ENCODE measurements at regions not wholly inside any gene's neighbourhood (a gene's known extent, or its start where the extent isn't known, plus 50 kb on each side); places are given as distances from the start of the nearest gene placed in this dataset.
"Not testable (repeated sequence)": the region's sequence is repeated elsewhere in the genome, so short reads cannot be mapped to it uniquely, and the experiment has no call there.

DNA sequence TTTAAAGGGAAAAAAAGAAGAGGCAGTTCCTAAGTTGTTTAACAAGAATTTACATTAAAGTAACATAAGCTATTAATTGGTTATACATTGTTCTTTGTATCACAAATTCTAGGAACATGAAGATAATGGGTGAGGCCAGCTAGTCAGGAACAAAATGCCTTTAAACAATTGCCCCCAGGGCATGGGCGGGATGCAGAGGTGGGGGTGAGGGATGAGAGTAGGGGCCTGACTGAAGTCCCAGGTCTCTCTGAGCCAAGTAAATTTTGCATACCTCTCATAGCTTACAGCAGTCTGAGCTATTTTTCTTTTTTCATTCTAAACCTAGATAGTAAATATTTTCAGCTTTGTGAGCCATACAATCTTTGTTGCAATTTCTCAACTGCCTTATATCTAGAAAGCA lies 77.8 kb upstream of the RNU6-1 start:
- no peak for DNase-seq (ENCODE audit: extremely low read depth in 1 of 11, low read depth in 9 of 11, low spot score in 4 of 11)

DNA sequence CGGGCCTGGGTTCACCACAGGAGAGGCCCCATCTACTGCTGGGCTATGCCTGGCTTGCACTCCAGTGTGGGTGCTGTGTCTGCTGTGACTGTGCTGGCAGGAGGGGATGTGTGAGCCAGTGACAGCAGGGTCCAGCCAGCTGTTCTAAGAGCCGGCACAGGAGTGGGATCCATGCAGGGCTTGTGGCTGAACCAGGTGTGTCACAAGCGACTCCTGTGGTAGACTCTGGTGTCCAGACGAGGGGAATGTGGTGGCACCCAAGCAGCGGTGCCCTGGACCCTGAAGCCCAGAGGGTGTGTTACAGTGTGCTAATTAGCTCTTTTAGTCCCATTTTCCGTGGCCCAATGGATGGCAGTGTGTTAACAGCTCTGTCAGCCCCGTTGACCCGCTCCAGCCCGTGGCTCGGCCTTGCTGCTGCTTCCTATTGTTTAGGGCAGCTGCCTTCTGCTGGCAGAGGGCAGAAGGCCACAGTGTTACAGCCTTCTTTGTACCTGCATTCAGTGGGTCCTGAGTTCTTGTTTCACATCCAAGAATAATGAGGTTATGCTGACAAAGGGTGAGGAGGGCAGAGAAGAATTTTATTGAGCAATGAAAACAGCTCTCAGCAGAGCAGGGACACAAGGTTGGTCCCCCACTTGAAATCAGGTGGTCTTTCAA lies 78.5 kb upstream of the RNU6-1 start:
- no peak for DNase-seq (ENCODE audit: extremely low read depth in 1 of 11, low read depth in 9 of 11, low spot score in 4 of 11)

DNA sequence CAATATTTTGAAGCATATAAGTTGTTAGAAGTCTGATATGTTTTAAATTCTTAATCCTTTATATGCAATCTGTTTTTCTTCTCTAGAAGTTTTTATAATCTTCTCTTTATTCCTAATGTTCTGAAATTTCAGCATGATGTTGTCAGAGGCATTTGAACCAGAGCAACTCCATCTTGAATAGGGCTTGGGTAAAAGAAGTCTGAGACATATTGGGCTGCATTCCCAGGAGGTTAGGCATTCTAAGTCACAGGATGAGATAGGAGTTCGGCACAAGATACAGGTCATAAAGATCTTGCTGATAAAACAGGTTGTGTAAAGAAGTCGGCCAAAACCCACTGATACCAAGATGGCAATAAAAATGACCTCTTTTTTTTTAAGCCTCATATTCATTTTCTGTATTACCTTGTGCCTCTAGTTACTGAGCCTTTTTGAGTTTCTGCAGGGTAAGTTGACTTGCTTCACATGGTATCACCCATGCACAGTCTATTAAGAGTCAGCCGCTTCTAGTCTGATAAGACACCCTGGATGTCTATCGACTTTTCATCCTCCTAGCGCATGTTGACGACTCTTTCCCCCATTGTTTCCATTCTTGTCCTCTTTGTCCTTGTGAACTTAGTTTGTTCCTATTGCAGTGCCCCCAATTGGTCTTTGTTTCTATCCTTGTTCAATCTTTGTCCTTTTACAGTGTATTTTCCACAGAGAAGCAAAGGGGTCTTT lies 80.8 kb upstream of the RNU6-1 start:
- no peak for DNase-seq (ENCODE audit: extremely low read depth in 1 of 11, low read depth in 9 of 11, low spot score in 4 of 11)

DNA sequence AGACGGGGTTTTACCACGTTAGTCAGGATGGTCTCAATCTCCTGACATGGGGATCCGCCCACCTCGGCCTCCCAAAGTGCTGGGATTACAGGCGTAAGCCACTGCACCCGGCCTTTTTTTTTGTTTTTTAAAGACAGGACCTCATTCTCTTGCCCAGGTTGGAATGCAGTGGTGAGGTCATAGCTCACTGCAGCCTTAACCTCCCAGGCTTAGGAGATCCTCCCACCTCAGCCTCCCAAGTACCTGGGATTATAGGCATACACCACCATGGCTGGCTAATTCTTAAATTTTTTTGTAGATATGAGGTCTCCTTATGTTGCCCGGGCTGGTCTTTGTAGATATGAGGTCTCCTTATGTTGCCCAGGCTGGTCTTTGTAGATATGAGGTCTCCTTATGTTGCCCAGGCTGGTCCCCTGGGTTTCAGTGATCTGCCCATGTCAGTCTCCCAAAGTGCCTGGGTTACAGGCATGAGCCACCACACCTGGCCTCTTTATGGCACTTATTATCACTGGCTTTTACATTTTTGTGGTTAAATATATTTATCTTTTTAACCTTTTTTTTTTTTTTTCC lies 82.3 kb upstream of the RNU6-1 start:
- DNase-seq (ENCODE audit: extremely low read depth in 1 of 11, low read depth in 9 of 11, low spot score in 4 of 11) = no peak

DNA sequence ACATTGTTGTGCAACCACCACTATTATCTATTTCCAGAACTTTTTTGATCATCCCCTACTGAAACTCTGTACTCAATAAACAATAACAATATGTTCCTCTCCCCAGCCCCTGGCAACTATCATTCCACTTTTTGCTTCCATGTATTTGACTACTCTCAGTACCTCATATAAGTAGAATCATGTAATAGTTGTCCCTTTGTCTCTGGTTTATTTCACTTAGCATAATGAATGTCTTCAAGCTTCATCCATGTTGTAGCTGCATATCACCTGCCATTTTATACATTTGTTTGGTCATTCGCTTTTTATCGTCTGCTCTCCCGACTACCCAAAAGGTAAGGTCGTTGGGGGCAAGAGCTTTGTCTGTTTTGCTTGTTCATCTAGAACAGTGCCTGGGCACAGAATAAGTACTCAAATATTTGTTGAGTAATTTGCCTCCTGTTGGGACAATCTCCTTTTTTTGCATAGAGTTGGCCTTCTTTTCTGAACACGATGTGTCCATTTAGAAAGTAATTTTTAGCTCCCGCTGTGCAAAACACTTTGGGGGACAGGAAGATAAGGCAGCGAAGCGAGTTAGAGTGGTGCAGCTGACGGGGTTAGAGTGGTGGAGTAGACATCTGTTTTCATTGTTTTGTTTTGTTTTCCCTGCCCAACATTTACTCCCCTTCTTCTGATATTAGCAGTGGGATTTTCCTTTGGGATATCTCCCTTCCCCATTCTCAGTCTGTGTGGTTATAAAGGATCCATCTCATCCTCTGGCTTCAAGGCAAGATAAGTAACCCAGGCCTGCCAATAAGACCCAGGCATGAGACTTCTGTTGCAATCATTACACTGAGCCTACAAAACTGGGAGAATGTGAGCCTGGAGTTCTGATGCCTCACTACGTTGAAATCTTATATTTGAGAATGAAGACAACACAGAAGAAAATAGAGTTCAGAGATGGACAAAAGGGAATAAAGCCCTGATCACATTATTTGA lies 83.4 kb upstream of the RNU6-1 start:
- no peak for DNase-seq (ENCODE audit: extremely low read depth in 1 of 11, low read depth in 9 of 11, low spot score in 4 of 11)

GRCh38 chr15:67924359-67924974 lies 84.6 kb upstream of the RNU6-1 start:
- no peak for DNase-seq (ENCODE audit: extremely low read depth in 1 of 11, low read depth in 9 of 11, low spot score in 4 of 11)

DNA sequence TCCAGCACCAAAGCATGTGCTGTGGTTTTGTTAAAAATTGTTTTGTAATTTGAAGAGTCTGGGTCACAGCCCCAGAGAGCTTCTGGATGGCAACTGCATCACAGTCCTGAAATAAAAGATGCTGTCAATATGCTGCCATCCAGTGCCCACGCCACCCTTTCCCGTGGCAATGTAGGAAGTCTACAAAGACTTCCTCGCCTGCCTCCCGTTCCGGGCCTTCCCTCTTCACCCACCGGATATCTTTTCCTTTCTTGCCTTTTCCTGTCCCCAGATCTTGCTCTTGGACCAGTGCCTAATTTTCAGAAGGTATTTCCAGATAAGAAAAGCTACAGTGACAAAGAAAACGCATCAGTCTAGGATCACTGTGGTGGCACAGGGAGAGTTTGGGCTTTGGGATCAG lies 85.3 kb upstream of the RNU6-1 start:
- no peak for DNase-seq (ENCODE audit: extremely low read depth in 1 of 11, low read depth in 9 of 11, low spot score in 4 of 11)

DNA sequence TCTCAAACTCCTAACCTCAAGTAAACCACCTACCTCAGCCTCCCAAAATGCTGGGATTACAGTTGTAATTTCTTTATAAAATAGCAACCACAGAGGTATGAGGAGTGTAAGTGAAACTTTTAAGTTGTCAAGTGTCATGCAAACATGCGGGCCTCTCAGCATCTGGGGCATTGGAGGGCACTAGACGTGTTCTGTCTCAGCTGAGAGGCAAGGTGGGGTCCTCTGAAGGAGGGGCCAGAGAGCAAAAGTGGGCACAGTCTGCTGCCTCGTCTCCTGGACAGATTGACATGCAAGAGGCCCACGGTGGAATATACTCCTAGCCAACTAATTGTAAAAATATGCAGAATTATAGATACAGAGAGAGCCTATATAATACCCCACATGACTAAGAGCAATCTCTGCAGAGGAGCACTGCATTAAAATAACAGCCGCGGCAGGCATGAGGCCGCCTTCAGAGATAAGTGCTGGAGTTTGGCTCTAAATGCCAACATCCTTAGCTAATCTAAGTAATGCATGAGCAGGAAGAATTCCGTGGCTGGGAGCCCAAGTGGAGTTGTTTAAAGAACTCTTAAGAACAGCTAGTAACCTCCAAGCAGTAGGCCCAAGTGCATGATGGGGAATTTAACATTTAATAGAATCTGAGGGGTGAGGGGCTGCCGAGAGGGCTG lies 87.8 kb upstream of the RNU6-1 start:
- peak in 2 of 11 donors; percentile 31 to 36 for DNase-seq (ENCODE audit: extremely low read depth in 1 of 11, low read depth in 9 of 11, low spot score in 4 of 11)

- no peak for DNase-seq (ENCODE audit: extremely low read depth in 1 of 11, low read depth in 9 of 11, low spot score in 4 of 11)
Measured at GRCh38 chr15:67928666-67929065, 88.8 kb upstream of the RNU6-1 start.

DNA sequence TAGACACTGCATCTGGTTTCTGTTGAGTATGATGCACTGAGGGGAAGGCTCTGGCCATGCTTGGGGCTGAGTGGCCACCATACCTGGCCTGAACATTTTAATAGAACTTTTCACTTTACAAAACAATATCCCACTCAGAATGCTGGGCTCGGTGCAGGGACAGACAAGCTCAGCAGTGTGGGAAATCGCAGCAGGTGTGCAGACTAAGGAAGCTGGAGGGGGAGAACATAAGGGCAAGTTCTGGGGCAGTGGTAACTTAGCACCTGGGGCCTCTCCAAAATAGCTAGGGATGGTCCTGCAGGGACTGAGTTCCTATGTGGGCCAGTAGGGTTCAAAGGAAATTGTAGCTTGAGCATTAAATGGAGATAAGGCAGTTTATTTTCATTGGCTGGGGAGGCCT lies 90.9 kb upstream of the RNU6-1 start:
- DNase-seq (ENCODE audit: extremely low read depth in 1 of 11, low read depth in 9 of 11, low spot score in 4 of 11) = no peak

DNA sequence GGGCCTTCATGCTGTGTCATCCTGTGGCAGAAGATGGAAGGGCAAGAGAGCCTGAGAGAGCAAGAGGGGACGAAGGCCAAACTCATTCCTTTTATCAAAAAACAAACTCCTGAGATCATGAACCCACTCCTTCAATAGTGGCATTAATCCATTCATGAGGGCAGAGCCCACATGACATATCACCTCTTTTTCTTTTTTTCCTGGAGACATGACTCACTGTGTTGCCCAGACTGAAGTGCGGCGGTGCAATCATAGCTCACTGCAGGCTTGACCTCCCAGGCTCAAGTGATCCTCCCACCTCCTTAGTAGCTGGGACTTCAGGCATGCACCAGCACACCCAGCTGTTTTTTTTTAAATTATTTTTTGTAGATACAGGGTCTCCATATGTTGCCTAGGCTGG lies 92.0 kb upstream of the RNU6-1 start:
- DNase-seq (ENCODE audit: extremely low read depth in 1 of 11, low read depth in 9 of 11, low spot score in 4 of 11) = no peak

GRCh38 chr15:67934126-67934525 lies 94.3 kb upstream of the RNU6-1 start:
- DNase-seq (ENCODE audit: extremely low read depth in 1 of 11, low read depth in 9 of 11, low spot score in 4 of 11) = not testable (repeated sequence)

GRCh38 chr15:67935244-67935643 lies 95.4 kb upstream of the RNU6-1 start:
- DNase-seq (ENCODE audit: extremely low read depth in 1 of 11, low read depth in 9 of 11, low spot score in 4 of 11) = no peak

DNA sequence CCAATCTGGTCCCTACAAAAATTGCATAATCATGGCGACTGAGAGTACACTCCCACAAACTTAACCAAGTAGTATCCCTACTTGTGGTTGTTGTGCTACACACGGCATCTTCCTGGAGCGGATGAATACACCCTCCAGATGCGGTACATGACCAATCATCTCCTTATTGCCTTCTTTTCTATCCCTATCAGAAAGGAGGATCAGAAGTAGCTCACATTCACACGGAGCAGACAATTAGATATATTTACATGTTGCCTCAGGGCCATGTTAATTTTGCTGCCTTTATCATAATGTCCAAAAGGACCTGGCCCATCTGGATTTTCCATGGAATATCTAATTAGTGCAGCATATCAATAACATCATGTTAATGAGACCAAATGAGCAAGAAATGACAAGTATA lies 96.4 kb upstream of the RNU6-1 start:
- DNase-seq (ENCODE audit: extremely low read depth in 1 of 11, low read depth in 9 of 11, low spot score in 4 of 11) = no peak

- no peak for DNase-seq (ENCODE audit: extremely low read depth in 1 of 11, low read depth in 9 of 11, low spot score in 4 of 11)
Measured at GRCh38 chr15:67937153-67937761, 97.4 kb upstream of the RNU6-1 start.

GRCh38 chr15:67939179-67939578 lies 99.3 kb upstream of the RNU6-1 start:
- not testable (repeated sequence) for DNase-seq (ENCODE audit: extremely low read depth in 1 of 11, low read depth in 9 of 11, low spot score in 4 of 11)

DNA sequence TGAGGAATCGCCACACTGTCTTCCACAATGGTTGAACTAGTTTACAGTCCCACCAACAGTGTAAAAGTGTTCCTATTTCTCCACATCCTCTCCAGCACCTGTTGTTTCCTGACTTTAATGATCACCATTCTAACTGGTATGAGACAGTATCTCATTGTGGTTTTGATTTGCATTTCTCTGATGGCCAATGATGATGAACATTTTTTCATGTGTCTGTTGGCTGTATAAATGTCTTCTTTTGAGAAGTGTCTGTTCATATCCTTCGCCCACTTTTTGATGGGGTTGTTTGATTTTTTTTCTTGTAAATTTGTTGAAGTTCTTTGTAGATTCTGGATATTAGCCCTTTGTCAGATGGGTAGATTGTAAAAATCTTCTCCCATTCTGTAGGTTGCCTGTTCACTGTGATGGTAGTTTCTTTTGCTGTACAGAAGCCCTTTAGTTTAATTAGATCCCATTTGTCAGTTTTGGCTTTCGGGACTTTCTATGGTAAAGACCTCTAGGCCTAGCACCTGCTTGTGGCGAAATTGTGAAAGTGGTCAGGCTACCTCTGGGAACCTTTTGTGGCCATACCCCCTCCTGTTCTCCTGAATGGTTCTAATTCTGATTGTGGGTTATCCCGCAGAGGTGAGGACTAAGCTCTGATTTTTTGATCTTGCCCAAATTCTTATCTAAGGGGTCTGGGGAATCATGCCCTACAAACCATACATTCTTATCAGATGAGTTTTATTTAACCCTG lies 99.9 kb upstream of the RNU6-1 start:
- DNase-seq (ENCODE audit: extremely low read depth in 1 of 11, low read depth in 9 of 11, low spot score in 4 of 11) = not testable (repeated sequence)

DNA sequence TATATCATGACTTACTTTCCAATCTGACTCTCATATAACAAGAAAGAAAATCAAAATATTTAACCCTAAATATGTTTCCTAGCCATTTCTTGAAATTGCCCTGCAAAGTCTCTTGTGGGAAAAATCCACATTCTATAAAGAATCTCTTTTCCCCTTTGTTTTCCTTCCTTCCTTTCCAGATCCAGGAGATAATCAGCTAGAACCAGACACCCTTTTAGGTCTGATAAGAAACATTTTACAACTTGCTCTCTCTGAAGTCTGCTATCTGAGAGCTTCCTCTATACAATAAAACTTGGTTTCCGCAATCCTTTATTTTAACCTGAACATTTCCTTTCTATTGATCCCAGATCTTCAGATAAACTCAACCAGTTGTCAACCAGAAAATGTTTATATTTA lies 100.5 kb upstream of the RNU6-1 start:
- DNase-seq (ENCODE audit: extremely low read depth in 1 of 11, low read depth in 9 of 11, low spot score in 4 of 11) = no peak

Data from renal cortex interstitium (tissue), 11 donors.